Dendritic cell treated with granulocyte-macrophage colony-stimulating factor and Interleukin-4, amounts not matched to agents 40 ng/mL and 50 ng/mL, for 4 days (primary cell): ENCODE measurements at regions not wholly inside any gene's neighbourhood (a gene's known extent, or its start where the extent isn't known, plus 50 kb on each side); places are given as distances from the start of the nearest gene placed in this dataset.
"Not testable (repeated sequence)": the region's sequence is repeated elsewhere in the genome, so short reads cannot be mapped to it uniquely, and the experiment has no call there.

Experiments
- H3K27ac Mint-ChIP-seq: one replicate; pipeline ENCODE4 v1.8.0; 2022; ENCODE audit warnings: mild to moderate bottlenecking, mixed read lengths
- H3K27me3 Mint-ChIP-seq: one replicate; pipeline ENCODE4 v1.8.0; 2022; ENCODE audit warnings: mild to moderate bottlenecking, mixed read lengths
- H3K36me3 Mint-ChIP-seq: one replicate; pipeline ENCODE4 v1.8.0; 2022; ENCODE audit warnings: low read depth, mixed read lengths
- H3K4me1 Mint-ChIP-seq: one replicate; pipeline ENCODE4 v1.8.0; 2022; ENCODE audit warnings: low read depth, mixed read lengths
- H3K4me3 Mint-ChIP-seq: one replicate; pipeline ENCODE4 v1.8.0; 2022; ENCODE audit warnings: mild to moderate bottlenecking, moderate library complexity, mixed read lengths
- H3K9me3 Mint-ChIP-seq: one replicate; pipeline ENCODE4 v1.8.0; 2022; ENCODE audit warnings: mixed read lengths
- intact Hi-C: fragments of 100-400 bp; cut with micrococcal nuclease; formaldehyde crosslinking; loops from one replicate; pipeline ENCODE4 v1.15.0; 2022

DNA sequence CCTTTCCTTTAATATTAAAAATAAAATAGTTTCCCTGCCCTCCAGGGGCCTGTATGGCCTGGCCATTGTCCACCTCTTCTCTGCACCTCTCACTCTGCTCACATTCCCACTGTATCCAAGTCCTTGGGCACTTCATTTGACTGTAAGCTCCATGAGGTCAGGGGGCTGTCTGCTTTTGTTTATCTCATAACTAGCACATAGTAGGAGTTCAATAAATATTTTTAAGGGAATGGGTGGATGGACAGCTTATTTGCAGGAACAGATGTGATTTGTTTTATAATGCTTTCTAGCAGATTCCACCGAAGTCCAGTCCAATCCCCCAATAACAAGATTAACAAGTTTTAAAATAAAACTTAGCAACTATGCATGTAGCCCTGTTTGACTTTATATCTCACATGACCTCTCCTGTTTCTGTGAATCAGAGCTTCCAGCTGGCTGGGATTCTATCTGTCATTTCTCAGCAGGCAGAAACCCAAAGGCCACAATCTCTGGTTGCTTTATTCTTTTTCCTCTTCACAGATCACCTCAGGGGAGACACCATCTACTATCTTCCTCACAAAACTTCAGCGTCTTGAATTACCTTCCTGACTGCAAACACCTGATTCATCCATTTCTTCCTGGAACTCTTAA lies 123.0 kb upstream of the NR2F2 start:
- H3K27ac Mint-ChIP-seq = no peak overlapping the region

DNA sequence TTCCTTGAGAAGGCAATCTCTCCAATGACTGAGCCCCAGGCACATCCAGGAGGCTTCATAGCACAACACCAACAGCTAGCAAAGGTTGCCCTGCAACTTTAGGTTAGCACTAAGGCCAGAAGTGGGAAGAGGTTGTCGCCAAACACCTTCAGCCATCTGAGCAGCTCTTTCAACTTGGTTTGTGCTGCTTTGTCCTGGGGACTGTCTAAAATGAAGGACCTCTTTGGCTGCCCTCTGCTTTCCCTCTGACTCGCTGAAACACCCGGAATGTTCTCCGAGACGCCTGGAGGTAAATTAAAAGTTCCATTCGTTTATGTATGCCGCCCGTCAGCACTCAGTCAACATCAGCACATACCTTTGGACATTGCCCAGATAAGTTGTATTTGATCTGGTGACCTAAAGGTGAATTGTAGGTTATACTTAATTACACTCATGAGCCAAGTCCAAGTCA lies 121.2 kb upstream of the NR2F2 start:
- Mint-ChIP-seq H3K27me3 (no peaks in the 10 kb centered on the region), H3K27ac (no peak overlapping the region), H3K4me3 (no peak overlapping the region), H3K36me3 (no peaks in the 10 kb centered on the region), H3K9me3 (peaks cover 19% of the 10 kb centered on the region), H3K4me1 (no peaks in the 10 kb centered on the region)
- intact Hi-C loops = no loop called here

More for the DNA sequence above, 123.0 kb upstream of the NR2F2 start:
- H3K9me3 Mint-ChIP-seq = peaks cover 29% of the 10 kb centered on the region
- intact Hi-C loops = no loop called here
- no peaks in the 10 kb centered on the region for H3K36me3 Mint-ChIP-seq
- H3K27me3 Mint-ChIP-seq = no peaks in the 10 kb centered on the region
- no peak overlapping the region for H3K4me3 Mint-ChIP-seq
- no peaks in the 10 kb centered on the region for H3K4me1 Mint-ChIP-seq

DNA sequence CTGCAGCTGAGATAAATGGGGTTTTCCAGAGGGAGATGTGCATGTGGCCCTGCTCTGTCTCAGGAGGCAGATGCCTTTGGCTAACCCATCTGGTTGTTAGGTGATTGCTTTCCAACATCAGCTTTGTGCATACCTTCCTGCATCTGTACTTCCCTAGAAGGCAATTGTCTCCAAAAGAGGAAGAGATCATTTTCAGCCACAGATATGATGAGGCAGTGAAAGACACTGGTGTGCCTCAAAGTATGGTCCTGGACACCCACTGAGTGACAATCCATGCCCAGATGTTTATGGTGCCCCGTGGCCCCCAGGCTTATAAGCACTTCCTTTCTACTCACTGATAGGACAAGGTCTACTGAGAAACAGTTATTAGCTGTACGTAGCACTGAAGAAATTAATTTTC lies 117.5 kb upstream of the NR2F2 start:
- Mint-ChIP-seq H3K27me3 (no peaks in the 10 kb centered on the region), H3K9me3 (no peaks in the 10 kb centered on the region), H3K36me3 (no peaks in the 10 kb centered on the region), H3K4me1 (no peaks in the 10 kb centered on the region), H3K4me3 (no peak overlapping the region), H3K27ac (no peak overlapping the region)
- intact Hi-C loops = no loop called here

DNA sequence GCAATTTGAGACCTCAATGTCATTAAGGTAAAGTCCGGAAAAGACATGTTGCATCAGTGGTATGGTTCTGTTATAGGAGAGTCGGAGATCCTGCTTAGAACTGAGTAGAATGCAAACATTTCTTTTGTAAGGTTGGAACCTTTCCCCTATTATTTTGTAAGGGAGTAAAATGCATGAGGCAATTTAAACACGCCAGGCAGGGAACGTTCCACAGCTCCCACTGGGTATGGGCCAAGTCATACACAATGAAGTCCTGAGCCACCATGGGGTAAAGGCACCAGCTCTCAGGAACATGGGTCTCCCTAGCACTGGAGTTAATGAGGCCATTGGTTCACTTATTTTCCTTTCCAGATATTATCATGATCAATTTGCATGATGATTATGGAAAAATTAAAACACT lies 116.6 kb upstream of the NR2F2 start:
- Mint-ChIP-seq H3K9me3 (no peaks in the 10 kb centered on the region), H3K36me3 (no peaks in the 10 kb centered on the region), H3K4me3 (no peak overlapping the region), H3K27me3 (no peaks in the 10 kb centered on the region), H3K27ac (no peak overlapping the region), H3K4me1 (no peaks in the 10 kb centered on the region)
- intact Hi-C loops = no loop called here

DNA sequence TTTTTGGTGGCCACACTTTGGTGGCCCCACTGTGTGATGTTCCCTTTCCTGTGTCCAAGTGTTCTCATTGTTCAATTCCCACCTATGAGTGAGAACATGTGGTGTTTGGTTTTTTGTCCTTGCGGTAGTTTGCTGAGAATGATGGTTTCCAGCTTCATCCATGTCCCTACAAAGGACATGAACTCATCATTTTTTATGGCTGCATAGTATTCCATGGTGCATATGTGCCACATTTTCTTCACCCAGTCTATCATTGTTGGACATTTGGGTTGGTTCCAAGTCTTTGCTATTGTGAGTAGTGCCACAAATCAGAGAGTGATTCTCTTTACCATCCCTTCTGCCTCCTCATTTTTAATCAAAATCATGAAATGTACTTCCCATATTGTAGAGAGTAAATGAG lies 114.0 kb upstream of the NR2F2 start:
- H3K9me3 Mint-ChIP-seq, H3K27ac Mint-ChIP-seq, H3K36me3 Mint-ChIP-seq, H3K27me3 Mint-ChIP-seq, intact Hi-C loops, H3K4me3 Mint-ChIP-seq, H3K4me1 Mint-ChIP-seq: not testable (repeated sequence)

DNA sequence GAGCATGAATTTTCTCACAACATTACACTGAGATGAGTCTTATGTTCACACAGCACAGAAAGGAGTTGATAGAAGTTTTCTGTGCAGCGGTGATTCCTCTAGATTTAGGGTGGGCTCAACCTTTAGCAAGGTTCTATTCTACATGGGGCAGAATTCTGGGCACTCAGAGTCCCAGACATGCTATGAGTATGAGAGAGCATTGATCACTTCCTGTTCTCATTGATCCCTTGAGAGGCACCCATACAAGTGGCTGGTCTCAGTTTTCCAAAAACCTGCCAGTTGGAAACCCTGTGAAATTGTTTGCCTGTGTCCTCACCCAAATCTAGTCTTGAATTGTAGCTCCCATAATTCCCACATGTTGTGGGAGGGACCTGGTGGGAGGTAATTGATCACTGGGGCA lies 112.5 kb upstream of the NR2F2 start:
- Mint-ChIP-seq H3K4me3 (no peak overlapping the region), H3K9me3 (no peaks in the 10 kb centered on the region), H3K27ac (no peak overlapping the region), H3K27me3 (no peaks in the 10 kb centered on the region), H3K36me3 (no peaks in the 10 kb centered on the region), H3K4me1 (no peaks in the 10 kb centered on the region)
- intact Hi-C loops = no loop called here

DNA sequence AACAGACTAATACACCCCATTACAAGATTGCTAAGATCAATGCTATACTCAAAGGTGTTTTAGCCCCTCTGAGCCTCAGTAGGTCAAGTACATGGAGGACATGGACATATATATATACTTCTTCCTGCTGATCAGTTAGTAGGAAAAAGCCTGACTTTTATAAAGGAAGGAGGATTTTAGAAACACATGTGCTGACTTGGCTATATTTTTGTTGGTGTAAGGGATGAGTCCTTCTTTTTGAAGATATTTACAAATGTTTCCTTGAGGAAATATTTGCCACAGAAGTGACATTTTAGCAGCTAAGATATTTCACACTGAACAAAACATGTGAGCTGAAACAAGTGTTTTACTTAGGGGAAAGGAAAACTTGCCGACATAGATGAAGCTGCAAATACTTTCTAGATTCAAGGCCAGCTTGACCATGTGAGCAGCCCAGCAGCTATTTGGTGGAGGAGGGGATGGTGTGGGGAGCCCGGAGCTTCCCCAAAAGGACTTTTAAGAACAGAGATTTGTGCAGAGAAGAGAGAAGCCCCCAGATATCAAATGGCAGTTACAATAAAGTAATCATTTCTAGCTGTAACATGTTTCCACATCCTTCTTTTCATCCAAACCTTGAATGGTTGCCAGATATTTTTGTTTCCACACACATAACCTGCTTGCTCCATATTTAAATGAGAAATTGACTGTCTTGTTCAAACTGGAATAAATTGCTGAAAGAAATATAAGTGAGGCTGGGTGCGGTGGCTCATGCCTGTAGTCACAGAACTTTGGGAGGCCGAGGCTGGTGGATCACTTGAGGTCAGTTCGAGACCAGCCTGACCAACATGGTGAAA lies 111.7 kb upstream of the NR2F2 start:
- Mint-ChIP-seq H3K27me3 (no peaks in the 10 kb centered on the region), H3K9me3 (no peaks in the 10 kb centered on the region), H3K4me1 (no peaks in the 10 kb centered on the region), H3K27ac (no peak overlapping the region), H3K4me3 (no peak overlapping the region), H3K36me3 (no peaks in the 10 kb centered on the region)
- intact Hi-C loops = no loop called here

DNA sequence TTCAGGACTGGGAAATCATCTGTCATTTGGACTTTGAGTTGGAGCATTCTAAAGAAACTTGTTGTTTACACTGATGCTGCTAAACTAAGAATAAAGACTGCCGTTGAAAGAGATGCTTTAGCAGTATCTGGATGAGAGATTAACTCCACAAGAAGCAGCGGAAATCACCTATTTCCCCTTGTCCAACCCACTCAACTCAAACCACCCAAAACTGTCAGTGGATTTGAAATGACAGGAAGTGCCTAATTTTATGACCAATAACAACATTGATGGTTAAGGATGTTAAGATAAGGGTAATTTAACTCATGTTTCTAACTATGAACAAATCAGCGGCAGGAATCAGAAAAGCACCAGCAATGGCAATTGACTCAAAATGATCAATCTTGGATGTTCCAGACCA lies 110.8 kb upstream of the NR2F2 start:
- H3K27me3 Mint-ChIP-seq = no peaks in the 10 kb centered on the region
- intact Hi-C loops = no loop called here
- no peak overlapping the region for H3K27ac Mint-ChIP-seq
- H3K9me3 Mint-ChIP-seq = no peaks in the 10 kb centered on the region
- no peaks in the 10 kb centered on the region for H3K36me3 Mint-ChIP-seq
- no peak overlapping the region for H3K4me3 Mint-ChIP-seq
- H3K4me1 Mint-ChIP-seq = no peaks in the 10 kb centered on the region

DNA sequence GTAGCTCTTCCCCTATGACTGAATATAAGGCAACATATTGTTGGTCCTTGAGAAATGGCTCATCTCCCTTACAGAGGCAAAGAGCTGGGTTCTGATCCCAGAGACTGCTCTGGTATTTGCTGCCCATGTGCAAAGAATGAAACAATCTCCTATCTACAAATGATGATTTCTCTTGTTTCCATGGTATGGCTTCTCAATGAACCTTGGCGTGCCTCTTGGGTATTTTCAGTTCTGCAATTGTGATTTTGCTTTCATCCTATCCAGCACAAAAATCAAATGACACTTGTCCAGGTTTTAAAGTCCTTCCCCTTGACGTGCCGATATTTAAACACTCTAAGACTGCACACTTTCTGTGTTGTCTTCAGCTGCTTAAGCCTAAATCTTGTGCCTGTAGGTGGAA lies 109.8 kb upstream of the NR2F2 start:
- Mint-ChIP-seq H3K4me3 (no peak overlapping the region), H3K27me3 (no peaks in the 10 kb centered on the region), H3K9me3 (no peaks in the 10 kb centered on the region), H3K4me1 (no peaks in the 10 kb centered on the region), H3K36me3 (no peaks in the 10 kb centered on the region), H3K27ac (no peak overlapping the region)
- intact Hi-C loops = no loop called here

DNA sequence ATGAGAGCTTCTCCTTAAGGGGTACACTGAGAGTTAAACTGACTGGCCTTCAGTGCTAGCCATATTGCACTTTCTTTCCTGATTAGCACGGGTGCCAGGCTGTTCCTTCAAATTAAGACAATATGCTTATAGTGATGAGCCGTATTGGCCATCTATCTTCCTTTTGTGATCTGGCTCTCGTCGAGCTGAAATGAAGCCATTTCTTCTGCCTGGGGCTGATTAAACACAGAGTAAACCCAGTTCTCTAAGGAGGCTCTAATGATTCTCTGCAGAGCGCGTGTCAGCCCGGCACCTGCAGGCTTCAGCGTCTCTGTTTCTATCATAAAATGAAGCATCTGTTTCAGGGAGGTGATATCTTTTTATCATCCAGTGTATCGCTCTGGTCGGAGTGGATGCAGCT lies 107.5 kb upstream of the NR2F2 start:
- intact Hi-C loops = no loop called here
- no peak overlapping the region for H3K4me3 Mint-ChIP-seq
- H3K4me1 Mint-ChIP-seq = no peaks in the 10 kb centered on the region
- no peaks in the 10 kb centered on the region for H3K36me3 Mint-ChIP-seq
- no peaks in the 10 kb centered on the region for H3K9me3 Mint-ChIP-seq
- H3K27me3 Mint-ChIP-seq = no peaks in the 10 kb centered on the region
- no peak overlapping the region for H3K27ac Mint-ChIP-seq

DNA sequence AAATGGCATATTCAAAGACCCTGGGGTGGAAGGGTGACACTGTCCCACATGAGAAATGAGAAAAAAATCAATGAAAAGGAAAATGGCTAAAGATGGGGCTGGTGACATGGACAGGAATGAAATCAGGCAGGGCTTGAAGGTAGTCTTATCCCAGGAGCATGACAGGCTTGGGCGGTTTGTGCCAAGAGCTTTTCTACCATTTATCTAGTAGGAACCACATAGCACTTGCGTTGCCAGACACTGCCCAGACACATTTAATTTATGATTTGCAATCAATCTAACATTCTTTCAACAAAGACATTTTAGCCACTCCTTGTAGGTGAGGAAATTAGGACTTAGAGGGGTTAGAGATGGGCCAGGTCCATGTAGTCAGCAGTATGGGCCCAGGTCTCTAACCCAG lies 106.6 kb upstream of the NR2F2 start:
- H3K4me3 Mint-ChIP-seq = no peak overlapping the region
- no peaks in the 10 kb centered on the region for H3K36me3 Mint-ChIP-seq
- no peaks in the 10 kb centered on the region for H3K27me3 Mint-ChIP-seq
- intact Hi-C loops = no loop called here
- H3K4me1 Mint-ChIP-seq = no peaks in the 10 kb centered on the region
- no peaks in the 10 kb centered on the region for H3K9me3 Mint-ChIP-seq
- no peak overlapping the region for H3K27ac Mint-ChIP-seq

DNA sequence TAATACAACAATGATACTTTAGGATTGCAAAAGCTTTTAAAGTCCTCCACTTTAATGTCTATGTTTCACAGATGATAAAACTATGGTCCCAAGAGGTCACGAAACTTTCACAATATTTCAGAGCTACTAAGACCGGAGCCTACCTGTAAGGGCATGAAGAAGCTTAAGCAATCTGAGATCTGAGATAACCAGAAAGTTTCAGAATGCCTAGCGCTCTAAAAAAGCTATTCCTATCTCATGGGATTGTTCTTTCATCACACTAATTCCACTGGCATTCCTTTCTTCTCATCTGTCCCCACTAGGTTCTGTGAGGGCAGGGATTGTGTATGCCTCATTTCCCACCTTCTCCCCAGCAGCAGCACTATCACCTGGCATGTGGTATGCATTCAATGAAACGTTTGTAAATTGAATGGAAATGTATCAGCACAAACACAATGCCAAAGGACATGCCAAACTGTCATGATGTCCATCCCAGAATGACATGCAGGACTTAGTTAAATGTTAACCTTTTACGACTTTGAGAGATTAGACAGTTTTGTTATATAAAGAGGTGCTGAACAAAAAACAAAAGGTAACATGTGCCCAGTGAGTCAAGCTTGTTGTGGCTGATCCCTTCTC lies 104.7 kb upstream of the NR2F2 start:
- Mint-ChIP-seq H3K36me3 (no peaks in the 10 kb centered on the region), H3K4me1 (no peaks in the 10 kb centered on the region), H3K9me3 (no peaks in the 10 kb centered on the region), H3K27me3 (no peaks in the 10 kb centered on the region), H3K27ac (no peak overlapping the region), H3K4me3 (no peak overlapping the region)
- intact Hi-C loops = no loop called here

DNA sequence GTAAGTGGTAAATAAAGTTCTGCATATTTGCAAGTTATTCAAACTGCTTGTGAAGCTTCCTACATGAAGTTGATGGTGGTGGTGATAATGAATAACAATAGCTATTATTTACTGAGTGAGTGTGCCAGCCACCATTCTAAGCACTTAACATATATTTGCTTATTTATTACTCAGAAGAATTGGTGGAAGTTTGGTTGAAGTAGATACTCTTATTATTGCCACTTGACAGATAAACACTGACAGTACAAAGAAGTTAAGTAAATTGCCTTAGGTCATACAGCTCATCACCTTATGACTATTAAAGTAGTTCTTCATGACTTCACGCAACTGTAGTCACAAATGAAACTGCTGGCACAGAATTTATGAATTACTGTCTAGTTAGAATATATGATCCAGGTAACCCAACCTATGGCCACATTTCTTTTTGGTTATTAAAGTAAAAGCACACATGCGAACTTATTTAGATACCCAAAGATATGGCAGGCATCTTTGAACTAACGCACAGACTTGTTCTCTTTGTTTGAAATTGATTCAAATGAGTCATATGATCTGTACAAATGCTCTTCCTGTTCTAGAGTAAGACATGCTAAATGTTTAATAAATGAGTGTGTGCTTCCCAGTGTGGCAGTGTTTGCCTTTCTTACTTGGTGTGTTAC lies 99.8 kb upstream of the NR2F2 start:
- H3K27ac Mint-ChIP-seq = no peak overlapping the region
- H3K4me1 Mint-ChIP-seq = no peaks in the 10 kb centered on the region
- intact Hi-C loops = no loop called here
- H3K27me3 Mint-ChIP-seq = no peaks in the 10 kb centered on the region
- no peak overlapping the region for H3K4me3 Mint-ChIP-seq
- no peaks in the 10 kb centered on the region for H3K9me3 Mint-ChIP-seq
- no peaks in the 10 kb centered on the region for H3K36me3 Mint-ChIP-seq

DNA sequence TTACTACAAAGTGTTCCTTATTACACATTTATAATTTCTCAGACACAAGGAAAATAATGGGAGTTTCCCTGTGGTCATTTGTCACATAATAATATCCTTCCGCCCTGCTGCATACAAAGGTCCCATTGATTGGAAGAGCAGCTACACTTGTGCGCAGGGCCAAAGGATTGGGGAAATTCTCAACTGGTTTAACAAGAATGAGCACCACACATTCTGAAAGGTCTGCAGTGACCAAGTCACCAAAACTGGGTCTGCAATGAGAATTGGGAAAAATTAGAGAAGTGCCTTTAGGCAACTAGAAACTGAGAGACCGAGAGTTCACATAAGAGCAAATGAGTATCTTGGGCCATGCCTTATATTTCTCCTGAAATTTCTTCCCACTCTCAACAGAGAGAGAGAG lies 98.2 kb upstream of the NR2F2 start:
- Mint-ChIP-seq H3K4me3 (no peak overlapping the region), H3K9me3 (no peaks in the 10 kb centered on the region), H3K27ac (no peak overlapping the region), H3K36me3 (no peaks in the 10 kb centered on the region), H3K4me1 (no peaks in the 10 kb centered on the region), H3K27me3 (no peaks in the 10 kb centered on the region)
- intact Hi-C loops = no loop called here
